ENCODE measurements at regions not wholly inside any gene's neighbourhood (a gene's known extent, or its start where the extent isn't known, plus 50 kb on each side); places are given as distances from the start of the nearest gene placed in this dataset.

DNA sequence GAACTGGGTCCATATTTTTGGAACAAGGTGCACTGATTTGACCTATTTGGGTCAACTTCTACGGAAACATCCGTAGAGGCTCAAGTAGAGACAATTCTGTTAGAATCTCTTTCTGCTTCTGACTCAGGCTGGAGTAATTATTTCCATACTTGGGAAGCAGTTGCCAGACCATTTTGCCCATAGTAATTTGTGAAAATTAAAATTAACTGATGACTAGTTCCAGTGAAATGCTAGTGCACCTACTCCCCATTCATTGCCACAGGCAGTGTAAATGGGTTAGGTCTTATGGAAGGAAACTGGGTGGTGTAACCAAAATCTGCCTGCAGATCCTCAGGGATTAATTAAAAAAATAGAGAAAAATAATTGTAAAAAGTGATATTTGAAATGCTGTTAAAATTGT, 201.1 kb downstream of the TENT4A start:
- Histone ChIP-seq H3K27ac (no peak overlapping the region), H3K27me3 (ENCODE audit: insufficient read depth, low read depth, severe bottlenecking) (no peaks in the 10 kb centered on the region), H3K9me3 (ENCODE audit: severe bottlenecking) (peaks cover 5% of the 10 kb centered on the region), H3K4me3 (ENCODE audit: low read depth, low read length) (no peak overlapping the region), H3K36me3 (no peaks in the 10 kb centered on the region)
- DNase-seq, result no peak
- TF ChIP-seq, protein P1, sequence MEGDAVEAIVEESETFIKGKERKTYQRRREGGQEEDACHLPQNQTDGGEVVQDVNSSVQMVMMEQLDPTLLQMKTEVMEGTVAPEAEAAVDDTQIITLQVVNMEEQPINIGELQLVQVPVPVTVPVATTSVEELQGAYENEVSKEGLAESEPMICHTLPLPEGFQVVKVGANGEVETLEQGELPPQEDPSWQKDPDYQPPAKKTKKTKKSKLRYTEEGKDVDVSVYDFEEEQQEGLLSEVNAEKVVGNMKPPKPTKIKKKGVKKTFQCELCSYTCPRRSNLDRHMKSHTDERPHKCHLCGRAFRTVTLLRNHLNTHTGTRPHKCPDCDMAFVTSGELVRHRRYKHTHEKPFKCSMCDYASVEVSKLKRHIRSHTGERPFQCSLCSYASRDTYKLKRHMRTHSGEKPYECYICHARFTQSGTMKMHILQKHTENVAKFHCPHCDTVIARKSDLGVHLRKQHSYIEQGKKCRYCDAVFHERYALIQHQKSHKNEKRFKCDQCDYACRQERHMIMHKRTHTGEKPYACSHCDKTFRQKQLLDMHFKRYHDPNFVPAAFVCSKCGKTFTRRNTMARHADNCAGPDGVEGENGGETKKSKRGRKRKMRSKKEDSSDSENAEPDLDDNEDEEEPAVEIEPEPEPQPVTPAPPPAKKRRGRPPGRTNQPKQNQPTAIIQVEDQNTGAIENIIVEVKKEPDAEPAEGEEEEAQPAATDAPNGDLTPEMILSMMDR (IDR thresholded peaks at IDR 0.05; ENCODE audit: low read depth, low read length), result no peak

DNA sequence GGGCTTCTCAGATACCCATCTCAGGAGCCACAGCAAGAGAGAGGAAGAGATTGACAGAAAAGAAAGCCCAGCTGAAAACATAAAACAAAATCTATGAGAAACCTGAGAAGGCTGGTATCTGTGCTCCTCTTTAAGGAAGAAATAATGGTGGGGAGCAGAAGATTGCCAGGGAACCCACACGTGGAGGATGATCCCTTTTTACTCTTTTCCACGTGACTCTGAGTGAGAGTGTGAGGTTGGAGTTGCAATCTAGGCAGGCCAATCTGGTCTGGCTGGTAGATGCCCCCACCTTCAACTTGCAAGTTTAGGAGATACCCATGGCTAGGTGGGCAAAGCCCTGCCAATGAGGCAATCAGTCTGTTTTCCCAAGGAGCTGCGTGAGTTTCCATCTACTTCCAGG, 202.3 kb downstream of the TENT4A start:
- no peak overlapping the region for H3K4me3 ChIP-seq (ENCODE audit: low read depth, low read length)
- TF ChIP-seq, protein P1 (IDR thresholded peaks at IDR 0.05; ENCODE audit: low read depth, low read length), result no peak
- H3K27me3 ChIP-seq (ENCODE audit: insufficient read depth, low read depth, severe bottlenecking), result no peaks in the 10 kb centered on the region
- no peak for DNase-seq
- H3K9me3 ChIP-seq (ENCODE audit: severe bottlenecking), result peaks cover 5% of the 10 kb centered on the region
- H3K36me3 ChIP-seq, result no peaks in the 10 kb centered on the region
- H3K27ac ChIP-seq, result no peak overlapping the region

DNA sequence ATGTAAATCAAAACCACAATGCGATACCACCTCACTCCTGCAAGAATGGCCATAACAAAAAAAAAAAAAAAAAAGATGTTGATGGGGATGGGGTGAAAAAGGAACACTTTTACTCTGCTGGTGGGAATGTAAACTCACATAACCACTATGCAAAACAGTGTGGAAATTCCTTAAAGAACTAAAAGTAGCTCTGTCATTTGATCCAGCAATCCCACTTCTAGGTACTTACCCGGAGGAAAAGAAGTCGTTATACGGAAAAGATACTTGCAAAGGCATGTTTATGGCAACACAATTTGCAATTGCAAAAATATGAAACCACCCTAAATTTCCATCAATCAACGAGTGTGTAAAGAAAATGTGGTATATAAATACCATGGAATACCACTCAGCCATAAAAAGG, 205.0 kb downstream of the TENT4A start:
- Histone ChIP-seq H3K9me3 (ENCODE audit: severe bottlenecking) (peaks cover 5% of the 10 kb centered on the region), H3K36me3 (no peaks in the 10 kb centered on the region), H3K27me3 (ENCODE audit: insufficient read depth, low read depth, severe bottlenecking) (no peaks in the 10 kb centered on the region), H3K27ac (no peak overlapping the region), H3K4me3 (ENCODE audit: low read depth, low read length) (no peak overlapping the region)
- TF ChIP-seq, protein P1 (IDR thresholded peaks at IDR 0.05; ENCODE audit: low read depth, low read length), result no peak
- no peak for DNase-seq

DNA sequence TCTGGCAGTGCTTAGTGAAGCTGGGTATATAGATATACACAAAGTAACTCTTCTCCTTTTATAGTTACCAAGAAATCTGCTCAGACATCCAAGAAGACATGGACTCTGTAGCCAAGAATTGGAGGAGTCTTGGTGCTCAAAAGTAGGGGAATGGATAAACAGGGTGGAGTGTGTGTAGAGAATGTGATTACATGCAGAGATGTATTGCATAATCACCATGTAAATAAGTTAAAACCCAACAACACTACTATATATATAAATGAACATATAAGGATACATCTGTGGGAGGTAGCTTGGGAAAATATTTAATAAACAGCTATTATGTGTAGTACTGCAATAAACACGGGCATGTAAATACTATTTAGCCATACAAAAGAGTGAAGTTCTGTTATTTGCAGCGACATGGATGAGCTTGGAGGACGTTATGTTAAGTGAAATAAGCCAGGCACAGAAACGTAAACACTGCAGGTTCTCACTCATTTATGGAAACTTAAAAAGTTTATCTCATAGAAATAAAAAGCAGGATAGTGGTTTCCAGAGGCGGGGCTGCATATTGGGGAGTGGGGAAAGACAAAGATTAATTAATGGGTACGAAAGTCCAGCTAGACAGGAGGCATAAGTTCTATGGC, 207.5 kb downstream of the TENT4A start:
- no peak for DNase-seq
- H3K9me3 ChIP-seq (ENCODE audit: severe bottlenecking), result peaks cover 5% of the 10 kb centered on the region
- no peak overlapping the region for H3K4me3 ChIP-seq (ENCODE audit: low read depth, low read length)
- TF ChIP-seq, protein P1 (IDR thresholded peaks at IDR 0.05; ENCODE audit: low read depth, low read length), result no peak
- no peak overlapping the region for H3K27ac ChIP-seq
- H3K36me3 ChIP-seq, result no peaks in the 10 kb centered on the region
- H3K27me3 ChIP-seq (ENCODE audit: insufficient read depth, low read depth, severe bottlenecking), result no peaks in the 10 kb centered on the region

DNA sequence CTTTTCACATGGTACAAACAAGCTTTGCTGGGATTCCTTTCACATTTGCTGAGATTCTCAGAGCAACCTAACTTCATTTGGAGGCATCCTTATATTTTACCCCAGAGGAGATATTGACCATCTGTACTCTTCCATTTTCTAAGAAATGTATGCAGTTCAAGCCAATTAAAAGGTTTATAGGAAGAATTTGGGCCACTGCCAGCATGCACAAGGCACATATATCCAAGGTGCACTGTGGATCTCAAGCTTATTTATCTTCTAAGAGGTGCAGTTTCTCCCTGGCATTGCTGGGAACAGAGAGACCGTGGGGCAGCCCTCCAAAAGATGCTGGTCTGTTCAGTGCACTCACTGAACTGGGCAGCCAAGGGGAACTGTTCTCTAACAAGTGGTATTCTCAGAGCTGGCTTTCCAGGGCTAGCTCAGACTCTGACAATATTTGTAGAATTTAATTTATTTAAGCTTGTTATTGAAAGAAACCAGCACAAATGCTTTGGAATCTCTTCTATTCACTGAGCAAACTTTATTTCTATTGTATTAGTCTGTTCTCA, 213.3 kb downstream of the TENT4A start:
- no peaks in the 10 kb centered on the region for H3K9me3 ChIP-seq (ENCODE audit: severe bottlenecking)
- no peaks in the 10 kb centered on the region for H3K27me3 ChIP-seq (ENCODE audit: insufficient read depth, low read depth, severe bottlenecking)
- no peaks in the 10 kb centered on the region for H3K36me3 ChIP-seq
- TF ChIP-seq, protein P1 (IDR thresholded peaks at IDR 0.05; ENCODE audit: low read depth, low read length), result no peak
- DNase-seq, result no peak
- H3K4me3 ChIP-seq (ENCODE audit: low read depth, low read length), result no peak overlapping the region
- H3K27ac ChIP-seq, result no peak overlapping the region

DNA sequence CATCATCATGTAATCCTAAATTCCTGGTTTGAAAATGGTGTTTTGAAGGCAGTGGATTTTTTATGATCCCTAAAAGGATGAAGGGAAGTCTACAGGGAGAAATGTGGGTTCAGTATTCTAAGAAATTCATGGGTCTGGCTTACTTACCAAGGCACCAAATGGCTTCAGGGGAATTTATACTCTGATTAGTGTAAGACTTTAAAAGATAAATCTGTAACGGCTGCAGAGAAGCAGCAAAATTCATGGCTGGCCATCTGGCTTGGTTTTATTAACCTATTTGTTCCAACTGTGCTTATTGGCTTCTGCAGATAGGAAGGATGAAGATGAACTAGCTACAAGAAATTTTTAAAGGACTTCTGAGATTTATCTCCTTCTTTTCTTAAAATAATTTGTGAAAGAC, 222.8 kb downstream of the TENT4A start:
- H3K27me3 ChIP-seq (ENCODE audit: insufficient read depth, low read depth, severe bottlenecking), result no peaks in the 10 kb centered on the region
- H3K4me3 ChIP-seq (ENCODE audit: low read depth, low read length), result no peak overlapping the region
- peak overlapping the region; percentile 84 for H3K27ac ChIP-seq
- H3K9me3 ChIP-seq (ENCODE audit: severe bottlenecking), result no peaks in the 10 kb centered on the region
- DNase-seq, result peak; percentile 70
- no peaks in the 10 kb centered on the region for H3K36me3 ChIP-seq
- TF ChIP-seq, protein P1 (IDR thresholded peaks at IDR 0.05; ENCODE audit: low read depth, low read length), result no peak
